IMR-90 (cell line): ENCODE measurements at regions not wholly inside any gene's neighbourhood (a gene's known extent, or its start where the extent isn't known, plus 50 kb on each side); places are given as distances from the start of the nearest gene placed in this dataset.

Source experiments
- ATAC-seq: fragments of 200-7000 bp; cut with Tn5 transposase; 2 replicates; pipeline ENCODE4 v1.9.1; 2020; ENCODE audit warnings: low read depth, mild to moderate bottlenecking, moderate library complexity
- BruUV-seq: library from RNA; stranded (reverse); fragments of 400-500 nt; replicated peaks from 2 replicates; lab custom pipeline; 2021; lab: Mats Ljungman, UMichigan
- CTCF ChIA-PET: fragments of 300-600 bp; formaldehyde crosslinking; extraction: SDS; loops from one replicate; lab custom pipeline; 2021; ENCODE audit warnings: antibody characterized with exemption; lab: Yijun Ruan, JAX
- POLR2A ChIA-PET: fragments of 300-600 bp; sonication (Branson Sonifier 250); formaldehyde crosslinking; loops from one replicate; lab custom pipeline; 2022; ENCODE audit warnings: antibody characterized with exemption; ENCODE audit not compliant: unreplicated experiment; lab: Charles Lee
- DNase-seq: peaks from one replicate; pipeline ENCODE4 v3.0.0; 2013
- H2AFZ ChIP-seq: replicated peaks from 2 replicates; pipeline ENCODE3; 2013; ENCODE audit warnings: low read length, mild to moderate bottlenecking; ENCODE audit not compliant: poor library complexity
- H2AK5ac ChIP-seq: 2 replicates; pipeline ENCODE4 v1.6.1; 2013; ENCODE audit warnings: low read depth, low read length, inconsistent platforms
- H2AK9ac ChIP-seq: replicated peaks from 2 replicates; pipeline ENCODE3; 2013; ENCODE audit warnings: mild to moderate bottlenecking, low read depth, low read length, moderate library complexity; ENCODE audit not compliant: poor library complexity
- H2BK120ac ChIP-seq: 2 replicates; pipeline ENCODE4 v1.6.1; 2013; ENCODE audit warnings: low read depth, low read length, inconsistent platforms
- H2BK15ac ChIP-seq: 3 replicates; pipeline ENCODE4 v1.6.1; 2013; ENCODE audit warnings: low read depth, low read length, inconsistent platforms
- H2BK20ac ChIP-seq: 2 replicates; pipeline ENCODE4 v1.6.1; 2013; ENCODE audit warnings: low read depth, mild to moderate bottlenecking, inconsistent platforms, low read length, moderate library complexity
- H2BK5ac ChIP-seq: 2 replicates; pipeline ENCODE4 v1.6.1; 2013; ENCODE audit warnings: mild to moderate bottlenecking, low read depth, low read length, inconsistent platforms; ENCODE audit not compliant: poor library complexity, severe bottlenecking
- H3K14ac ChIP-seq: replicated peaks from 2 replicates; pipeline ENCODE4 v1.6.1; 2013; ENCODE audit warnings: low read depth, low read length, inconsistent platforms
- H3K18ac ChIP-seq: 2 replicates; pipeline ENCODE4 v1.6.1; 2013; ENCODE audit warnings: low read depth, low read length, control low read depth
- H3K23ac ChIP-seq: 2 replicates; pipeline ENCODE4 v1.6.1; 2013; ENCODE audit warnings: low read depth, low read length, inconsistent platforms
- H3K27ac ChIP-seq: 2 replicates; pipeline ENCODE4 v1.5.1; 2013; ENCODE audit warnings: mild to moderate bottlenecking, control low read depth, low read length; ENCODE audit not compliant: insufficient read depth
- H3K27me3 ChIP-seq: 2 replicates; pipeline ENCODE4 v1.6.1; 2013; ENCODE audit warnings: low read length; ENCODE audit not compliant: control insufficient read depth, insufficient read depth
- H3K36me3 ChIP-seq: 2 replicates; pipeline ENCODE4 v1.6.1; 2013; ENCODE audit warnings: low read length, mixed read lengths; ENCODE audit not compliant: control insufficient read depth, insufficient read depth
- H3K4ac ChIP-seq: 2 replicates; pipeline ENCODE4 v1.6.1; 2013; ENCODE audit warnings: low read depth, low read length, inconsistent platforms
- H3K4me1 ChIP-seq: 2 replicates; pipeline ENCODE4 v1.6.1; 2013; ENCODE audit warnings: low read length, mixed read lengths; ENCODE audit not compliant: control insufficient read depth, insufficient read depth
- H3K4me2 ChIP-seq: 2 replicates; pipeline ENCODE4 v1.6.1; 2013; ENCODE audit warnings: low read depth, mild to moderate bottlenecking, control low read depth, low read length, moderate library complexity
- H3K4me3 ChIP-seq: 2 replicates; pipeline ENCODE4 v1.5.1; 2013; ENCODE audit warnings: low read depth, mild to moderate bottlenecking, control low read depth, low read length, moderate library complexity; ENCODE audit not compliant: insufficient read depth
- H3K56ac ChIP-seq: 2 replicates; pipeline ENCODE4 v1.6.1; 2013; ENCODE audit warnings: low read length, inconsistent platforms; ENCODE audit not compliant: insufficient read depth; ENCODE audit errors: extremely low read depth
- H3K79me1 ChIP-seq, 2 experiments: 2 replicates each; pipeline ENCODE4 v1.6.1; 2013; ENCODE audit warnings: low read length in 2 of 2, inconsistent platforms in 1 of 2, low read depth in 1 of 2
- H3K9ac ChIP-seq: 2 replicates; pipeline ENCODE4 v1.6.1; 2013; ENCODE audit warnings: low read depth, low read length, control low read depth
- H3K9me1 ChIP-seq: 2 replicates; pipeline ENCODE4 v1.6.1; 2013; ENCODE audit warnings: low read length, inconsistent platforms; ENCODE audit not compliant: insufficient read depth
- H3K9me3 ChIP-seq: 2 replicates; pipeline ENCODE4 v1.6.1; 2013; ENCODE audit warnings: low read length; ENCODE audit not compliant: control insufficient read depth, insufficient read depth
- H4K20me1 ChIP-seq: 2 replicates; pipeline ENCODE4 v1.6.1; 2013; ENCODE audit warnings: low read length, inconsistent platforms; ENCODE audit not compliant: insufficient read depth
- H4K5ac ChIP-seq: 2 replicates; pipeline ENCODE4 v1.6.1; 2013; ENCODE audit warnings: mild to moderate bottlenecking, low read depth, low read length, control low read depth
- H4K8ac ChIP-seq, 2 experiments: 2 replicates each; pipeline ENCODE4 v1.6.1; 2013; ENCODE audit warnings: low read depth in 2 of 2, low read length in 2 of 2, control low read depth in 1 of 2, inconsistent platforms in 1 of 2
- H4K91ac ChIP-seq: 2 replicates; pipeline ENCODE4 v1.6.1; 2013; ENCODE audit warnings: low read depth, low read length, inconsistent platforms; ENCODE audit not compliant: insufficient read depth
- MAZ ChIP-seq: IDR thresholded peaks from 2 replicates; pipeline ENCODE4 v1.6.1; 2012; ENCODE audit warnings: low read depth, mild to moderate bottlenecking, low read length, improper control_type of control experiment, moderate library complexity, borderline replicate concordance
- RCOR1 ChIP-seq: IDR thresholded peaks from 2 replicates; pipeline ENCODE4 v1.6.1; 2012; ENCODE audit warnings: mild to moderate bottlenecking, low read length, improper control_type of control experiment; ENCODE audit not compliant: insufficient replicate concordance
- dilution Hi-C: fragments of 300-500 bp; cut with HindIII; formaldehyde crosslinking; loops from one replicate; pipeline ENCODE4 v1.14.3; 2018; ENCODE audit warnings: low sequenced_read_pairs; ENCODE audit not compliant: unreplicated experiment
- in situ Hi-C: fragments of 300-500 bp; cut with MboI; formaldehyde crosslinking; loops from 3 replicates; pipeline ENCODE4 v1.14.3; 2019; ENCODE audit warnings: low sequenced_read_pairs, inconsistent platforms, mixed read lengths
- intact Hi-C: fragments of 100-400 bp; cut with micrococcal nuclease; formaldehyde crosslinking; loops from 2 replicates; pipeline ENCODE4 v1.10.0; 2022

GRCh38 chr5:163944738-163945137 lies 439.3 kb downstream of the MAT2B start:
- dilution Hi-C loops: no loop called here
- intact Hi-C loops: no loop called here
- CTCF ChIA-PET: no interaction called here

More at GRCh38 chr5:163944738-163945137, 439.3 kb downstream of the MAT2B start:
- Histone ChIP-seq H3K79me1 (no peaks in the 10 kb centered on the region), H3K14ac (no peak overlapping the region), H3K4ac (no peak overlapping the region), H3K9me3 (no peaks in the 10 kb centered on the region), H4K5ac (no peak overlapping the region), H3K36me3 (no peaks in the 10 kb centered on the region), H3K27ac (no peak overlapping the region), H3K27me3 (no peaks in the 10 kb centered on the region), H3K4me3 (no peak overlapping the region), H3K56ac (no peak overlapping the region), H4K91ac (no peak overlapping the region), H2AK5ac (no peak overlapping the region), H2BK15ac (no peak overlapping the region), H3K23ac (no peak overlapping the region), H2AFZ (no peak overlapping the region), H4K20me1 (no peaks in the 10 kb centered on the region), H2BK20ac (no peak overlapping the region), H4K8ac (no peak overlapping the region), H2BK120ac (no peak overlapping the region), H3K4me2 (no peak overlapping the region), H2BK5ac (no peak overlapping the region), H3K4me1 (no peaks in the 10 kb centered on the region; the same call in 1 of the 2 replicates), H3K9ac (no peak overlapping the region), H3K9me1 (no peaks in the 10 kb centered on the region), H3K18ac (no peak overlapping the region), H2AK9ac (no peak overlapping the region)
- POLR2A ChIA-PET: interaction anchor here (0.6 kb wide), 1 partner anchor 522 kb away, joined by 3 read pairs; no protein-coding TSS in a partner anchor
- in situ Hi-C loops: no loop called here
- no peak for DNase-seq
- TF ChIP-seq RCOR1 (no peak), MAZ (no peak)
- no peak for ATAC-seq
- BruUV-seq: no TSS peak
